ENCODE measurements at regions not wholly inside any gene's neighbourhood (a gene's known extent, or its start where the extent isn't known, plus 50 kb on each side); places are given as distances from the start of the nearest gene placed in this dataset.

- TF ChIP-seq EZH2phosphoT487 (IDR thresholded peaks at IDR 0.05; ENCODE audit: borderline replicate concordance, low read length) (no peak), CTCF (IDR thresholded peaks at IDR 0.05; ENCODE audit: low read depth, low read length, poor library complexity, severe bottlenecking) (no peak)
Observed at GRCh38 chr3:81823086-81823485, 61.6 kb upstream of the GBE1 start.
